ENCODE measurements at regions not wholly inside any gene's neighbourhood (a gene's known extent, or its start where the extent isn't known, plus 50 kb on each side); places are given as distances from the start of the nearest gene placed in this dataset.

DNA sequence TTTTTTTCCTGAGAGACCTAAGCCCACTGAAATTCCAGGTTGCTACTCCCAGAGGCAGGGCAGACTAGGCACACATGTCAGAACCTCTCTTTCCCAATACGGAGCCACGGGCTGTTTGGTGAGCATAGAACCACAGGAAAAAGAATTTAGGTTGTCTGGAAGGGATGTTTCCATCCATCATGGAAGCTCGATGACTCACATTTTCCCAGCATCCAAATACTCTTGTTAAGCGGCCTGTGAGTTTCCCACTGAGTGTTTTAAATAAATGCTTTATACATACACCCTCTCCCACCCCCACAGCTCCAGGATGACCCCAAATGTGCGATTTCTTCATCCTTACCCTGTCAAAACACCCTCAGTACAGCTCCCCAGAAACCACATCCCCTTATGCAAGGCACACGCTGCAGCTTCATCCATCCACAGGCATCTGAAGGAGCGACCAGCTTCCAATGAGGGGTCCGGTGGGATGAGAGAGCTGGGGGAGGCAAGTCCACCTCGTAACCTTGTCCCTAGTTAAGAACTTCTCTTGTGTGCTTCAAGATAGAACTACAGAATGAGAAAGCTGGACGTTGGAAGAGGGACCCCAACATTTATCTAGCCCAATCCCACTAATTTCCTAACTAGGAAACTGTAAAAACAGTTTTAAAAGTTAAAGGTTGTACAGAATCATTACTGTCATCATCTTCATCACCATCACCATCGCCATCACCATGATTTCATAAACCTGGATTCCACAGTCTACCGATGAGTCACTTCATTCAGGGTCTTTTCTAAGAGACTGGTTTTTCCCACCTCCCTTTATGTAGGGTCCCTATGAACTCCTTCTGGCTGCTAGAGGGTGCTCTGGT, 63.5 kb upstream of the FZD7 start:
- no peak for TF ChIP-seq EZH2phosphoT487 (IDR thresholded peaks at IDR 0.05)
- TF ChIP-seq, protein P1, sequence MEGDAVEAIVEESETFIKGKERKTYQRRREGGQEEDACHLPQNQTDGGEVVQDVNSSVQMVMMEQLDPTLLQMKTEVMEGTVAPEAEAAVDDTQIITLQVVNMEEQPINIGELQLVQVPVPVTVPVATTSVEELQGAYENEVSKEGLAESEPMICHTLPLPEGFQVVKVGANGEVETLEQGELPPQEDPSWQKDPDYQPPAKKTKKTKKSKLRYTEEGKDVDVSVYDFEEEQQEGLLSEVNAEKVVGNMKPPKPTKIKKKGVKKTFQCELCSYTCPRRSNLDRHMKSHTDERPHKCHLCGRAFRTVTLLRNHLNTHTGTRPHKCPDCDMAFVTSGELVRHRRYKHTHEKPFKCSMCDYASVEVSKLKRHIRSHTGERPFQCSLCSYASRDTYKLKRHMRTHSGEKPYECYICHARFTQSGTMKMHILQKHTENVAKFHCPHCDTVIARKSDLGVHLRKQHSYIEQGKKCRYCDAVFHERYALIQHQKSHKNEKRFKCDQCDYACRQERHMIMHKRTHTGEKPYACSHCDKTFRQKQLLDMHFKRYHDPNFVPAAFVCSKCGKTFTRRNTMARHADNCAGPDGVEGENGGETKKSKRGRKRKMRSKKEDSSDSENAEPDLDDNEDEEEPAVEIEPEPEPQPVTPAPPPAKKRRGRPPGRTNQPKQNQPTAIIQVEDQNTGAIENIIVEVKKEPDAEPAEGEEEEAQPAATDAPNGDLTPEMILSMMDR (IDR thresholded peaks at IDR 0.05) = no peak
- no peak for TF ChIP-seq EZH2 (IDR thresholded peaks at IDR 0.05)

Data from neural progenitor cell (in vitro differentiated cells).